UCSD-AML1 (cell line): ENCODE measurements at regions not wholly inside any gene's neighbourhood (a gene's known extent, or its start where the extent isn't known, plus 50 kb on each side); places are given as distances from the start of the nearest gene placed in this dataset.

ENCODE experiments used
- DNase-seq: peaks from one replicate; lab custom pipeline; 2025; ENCODE audit not compliant: unreplicated experiment; lab: John Stamatoyannopoulos, UW

DNA sequence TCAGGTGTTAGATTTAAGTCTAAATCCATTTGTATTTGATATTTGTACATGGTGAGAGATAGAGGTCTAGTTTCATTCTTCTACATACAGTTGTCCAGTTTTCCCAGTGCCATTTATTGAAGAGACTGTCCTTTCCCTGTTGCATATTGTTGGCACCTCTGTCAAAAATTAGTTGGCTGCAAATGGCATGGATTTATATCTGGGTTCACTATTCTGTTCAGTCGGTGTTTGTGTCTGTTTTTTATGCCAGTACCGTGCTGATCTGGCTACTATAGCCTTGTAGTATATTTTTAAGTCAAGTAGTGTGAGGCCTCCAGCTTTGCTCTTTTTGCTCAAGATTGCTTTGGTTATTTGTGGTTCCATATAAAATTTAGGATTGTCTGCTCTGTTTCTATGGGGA is 176.2 kb upstream of the DMRT1 start:
- DNase-seq = no peak

DNA sequence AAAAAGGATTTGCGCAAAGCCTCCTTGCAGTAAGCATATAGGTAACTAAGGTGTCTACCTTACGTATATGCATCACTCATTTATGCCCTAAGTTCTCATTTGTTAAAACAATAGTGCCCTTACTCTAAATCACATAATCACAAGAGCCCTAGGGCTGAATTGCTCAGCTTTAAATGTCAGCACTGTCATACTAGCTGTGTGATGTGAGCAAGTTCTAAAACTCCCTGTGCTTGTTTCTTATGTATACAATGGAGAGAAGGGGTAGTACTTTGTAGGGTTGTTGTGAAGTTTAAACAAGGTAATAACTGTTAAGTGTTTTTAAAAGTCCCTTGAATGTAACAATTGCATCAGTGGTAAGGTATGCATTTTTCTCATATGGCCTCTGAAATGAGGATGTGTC is 169.5 kb upstream of the DMRT1 start:
- DNase-seq = no peak

GRCh38 chr9:672851-673250 is 168.6 kb upstream of the DMRT1 start:
- DNase-seq = no peak

DNA sequence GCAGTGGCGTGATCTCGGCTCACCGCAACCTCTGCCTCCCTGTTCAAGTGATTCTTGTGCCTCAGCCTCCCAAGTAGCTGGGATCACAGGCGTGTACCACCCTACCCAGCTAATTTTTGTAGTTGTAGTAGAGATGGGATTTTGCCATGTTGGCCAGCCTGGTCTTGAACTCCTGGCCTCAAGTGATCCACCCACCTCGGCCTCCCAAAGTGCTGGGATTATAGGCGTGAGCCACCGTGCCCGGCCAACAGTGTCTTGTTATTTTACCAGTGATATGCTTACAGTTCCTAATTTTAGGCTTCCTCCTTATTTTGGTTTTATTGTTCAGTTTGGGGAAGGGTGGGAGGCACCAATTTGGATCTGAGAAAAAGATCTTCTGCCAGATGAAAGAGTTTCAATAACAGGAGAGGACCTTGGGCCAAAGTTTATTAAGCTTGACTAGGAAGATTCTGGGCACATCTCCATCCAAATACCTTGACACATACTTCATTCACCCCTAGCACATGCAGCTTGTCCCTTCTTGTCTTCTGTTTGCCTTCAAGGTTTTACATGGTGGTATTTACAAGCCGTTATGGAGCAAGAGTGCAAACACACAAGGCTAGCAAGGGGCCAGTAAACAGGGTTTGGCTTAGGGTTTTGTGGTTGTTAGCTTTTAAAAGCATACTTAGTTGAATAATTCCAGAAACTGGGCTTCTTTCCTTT is 168.1 kb upstream of the DMRT1 start:
- DNase-seq = no peak

GRCh38 chr9:673966-674526 is 167.5 kb upstream of the DMRT1 start:
- no peak for DNase-seq

GRCh38 chr9:675697-676370 is 165.7 kb upstream of the DMRT1 start:
- no peak for DNase-seq

GRCh38 chr9:676780-677438 is 164.6 kb upstream of the DMRT1 start:
- no peak for DNase-seq

DNA sequence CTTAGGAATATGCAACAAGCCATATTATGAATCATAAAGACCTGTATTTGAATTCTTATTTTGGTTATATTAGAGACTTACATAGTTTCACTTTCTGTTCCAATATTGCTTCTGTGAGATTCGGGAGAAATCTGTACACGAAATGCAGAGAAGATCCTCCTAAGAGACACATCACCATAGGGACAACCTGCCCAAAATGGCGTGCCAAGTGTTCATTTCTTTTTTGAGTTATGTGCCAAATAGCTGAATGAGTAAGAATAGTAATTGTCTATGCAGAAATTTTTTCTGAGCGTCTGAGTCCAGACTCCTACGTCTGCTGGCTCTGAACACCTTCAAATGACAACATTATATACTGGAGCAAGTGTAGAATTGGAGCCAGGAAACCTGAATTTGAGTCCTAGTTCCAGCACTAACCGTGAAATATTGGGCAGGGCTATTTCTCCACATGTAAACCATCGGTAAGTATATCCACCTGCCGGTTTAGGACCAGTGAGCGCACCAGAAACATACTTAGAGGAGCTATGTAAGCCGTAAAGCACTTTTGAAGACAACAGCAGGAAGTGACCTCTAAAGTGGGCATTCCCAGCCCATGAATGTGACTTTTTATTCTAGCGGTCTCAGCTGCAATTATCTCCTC is 163.9 kb upstream of the DMRT1 start:
- DNase-seq = no peak

GRCh38 chr9:678897-679296 is 162.6 kb upstream of the DMRT1 start:
- no peak for DNase-seq

DNA sequence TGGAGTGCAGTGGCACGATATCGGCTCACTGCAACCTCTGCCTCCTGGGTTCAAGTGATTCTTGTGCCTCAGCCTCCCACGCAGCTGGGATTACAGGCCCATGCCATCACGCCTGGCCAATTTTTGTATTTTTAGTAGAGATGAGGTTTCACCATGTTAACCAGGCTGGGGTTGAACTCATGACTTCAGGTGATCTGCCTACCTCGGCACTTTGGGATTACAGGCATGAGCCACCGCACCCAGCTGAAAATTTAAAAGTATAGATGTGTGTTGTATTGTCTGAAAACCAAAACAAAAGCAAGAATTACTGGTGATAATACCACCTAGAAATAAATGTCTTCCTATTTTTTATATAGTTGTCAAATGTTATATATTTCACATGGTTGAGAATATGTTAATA is 162.0 kb upstream of the DMRT1 start:
- no peak for DNase-seq

DNA sequence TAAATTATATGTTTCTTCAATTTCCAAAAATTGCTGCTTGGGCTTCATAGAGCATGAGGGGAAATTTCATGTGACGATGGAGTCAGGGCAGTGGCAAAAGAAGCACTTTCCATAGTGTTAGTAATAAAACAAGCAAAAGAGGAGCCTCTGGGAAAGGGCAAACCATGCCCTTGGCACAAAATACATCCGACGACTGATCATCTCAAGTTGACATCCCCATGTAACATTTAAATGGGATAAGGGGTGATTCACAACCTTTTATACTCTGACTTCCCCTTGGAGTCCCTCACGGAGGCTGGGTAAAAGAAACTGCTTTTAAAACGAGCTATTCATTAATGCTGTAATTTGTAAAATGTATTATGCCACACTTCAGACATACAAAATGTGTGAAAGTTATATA is 161.4 kb upstream of the DMRT1 start:
- DNase-seq = no peak

DNA sequence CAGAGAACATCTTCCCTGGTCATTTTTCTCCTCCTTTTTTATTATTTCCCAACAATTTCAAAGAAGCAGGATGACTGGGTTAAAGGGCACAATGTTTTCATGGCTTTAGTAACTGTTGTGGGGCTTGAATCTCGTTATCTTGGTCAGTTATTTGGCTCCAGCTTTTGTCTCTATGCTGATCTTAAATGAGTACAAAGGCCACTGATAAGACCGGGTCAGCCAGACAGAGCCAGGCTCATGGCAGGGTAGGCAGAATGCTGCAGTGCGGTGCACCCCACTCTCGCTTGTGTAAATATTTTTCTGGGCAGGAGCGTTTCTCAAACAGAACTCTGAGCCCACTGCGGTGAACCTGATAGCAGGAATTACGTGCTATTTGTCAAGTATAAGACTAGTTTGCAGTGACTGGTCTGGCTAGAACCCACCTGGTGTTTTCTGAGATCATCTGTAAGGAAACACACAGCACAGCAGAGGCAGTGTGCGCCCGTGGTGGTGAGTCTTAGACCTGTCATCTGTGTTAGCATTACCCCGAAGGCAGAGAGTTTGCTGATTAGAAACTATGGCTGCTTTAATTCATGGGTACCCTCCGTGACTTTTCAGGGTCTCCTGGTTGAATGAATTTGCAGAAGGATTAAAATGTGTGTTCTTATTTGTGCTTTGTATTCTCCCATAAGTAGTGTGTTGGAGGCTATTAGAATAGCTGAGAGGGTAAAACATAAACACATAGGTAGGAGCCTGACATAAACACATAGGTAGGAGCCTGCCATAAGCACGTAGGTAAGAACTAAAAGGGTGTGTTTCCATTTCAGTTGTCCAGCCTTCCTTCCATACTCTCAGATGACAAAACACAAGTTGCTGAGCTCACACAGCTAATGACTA is 158.6 kb upstream of the DMRT1 start:
- no peak for DNase-seq

DNA sequence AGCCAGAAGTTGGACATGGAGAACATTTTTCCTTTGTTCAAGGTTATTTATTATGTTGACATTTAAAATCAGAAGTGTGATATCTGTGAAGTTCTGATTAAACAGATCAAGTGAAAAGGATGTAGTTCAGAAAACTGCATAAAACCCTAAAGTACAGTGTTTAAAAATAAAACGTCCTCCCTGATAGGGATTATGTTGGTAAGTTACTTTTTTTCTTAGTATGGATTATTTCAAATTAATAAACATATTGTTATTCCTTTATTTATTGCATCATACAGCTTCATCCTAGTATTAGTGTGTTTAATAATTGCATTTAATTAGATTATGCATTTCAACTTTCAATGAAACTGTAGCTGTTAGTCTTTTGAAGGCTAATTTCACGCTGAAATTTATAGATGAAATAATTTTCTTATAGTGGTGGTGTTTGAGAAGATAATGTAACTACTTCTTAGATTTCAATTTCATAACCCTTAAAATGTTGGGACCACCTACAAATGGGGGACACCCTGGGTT is 157.9 kb upstream of the DMRT1 start:
- DNase-seq = no peak

DNA sequence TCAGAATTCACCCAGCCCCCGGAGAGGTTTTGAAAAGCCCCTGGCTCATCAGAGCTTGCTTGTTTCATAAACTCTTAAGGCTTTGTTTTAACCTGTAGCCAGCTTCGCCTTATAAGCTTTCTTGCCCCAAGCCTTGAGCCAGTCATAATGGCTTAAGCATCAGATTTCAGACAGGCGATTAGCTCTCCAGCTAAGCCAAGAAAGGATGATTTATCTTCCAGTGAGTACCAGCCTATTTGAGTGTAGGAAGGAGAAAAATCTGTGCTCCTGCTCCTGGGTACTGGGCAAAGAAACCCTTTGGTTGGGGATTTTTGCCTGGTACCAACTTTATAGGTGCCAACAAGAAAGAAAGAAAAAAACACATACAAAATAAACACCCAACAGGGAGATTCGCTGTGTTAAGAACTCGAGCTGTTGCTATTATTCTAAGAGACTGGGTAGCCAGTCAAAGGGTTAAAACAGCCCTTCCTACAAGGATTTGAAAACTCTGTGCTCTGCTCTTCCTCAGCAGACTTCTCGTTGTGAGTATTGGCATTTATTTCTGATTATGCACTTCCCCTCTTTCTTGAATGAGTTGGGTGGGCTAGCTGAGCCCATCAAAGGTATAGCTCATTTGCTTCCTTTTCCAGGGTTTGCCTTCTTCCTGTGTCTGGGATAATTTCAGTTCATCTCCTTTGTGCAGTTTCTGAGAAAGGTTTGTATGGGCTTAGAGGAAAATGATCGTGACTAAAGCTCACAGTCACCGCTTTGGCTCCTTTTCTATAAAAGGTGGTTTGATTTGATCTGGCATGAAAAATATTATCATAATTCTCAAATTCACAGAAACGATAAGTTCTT is 157.2 kb upstream of the DMRT1 start:
- DNase-seq = no peak

GRCh38 chr9:684941-685340 is 156.6 kb upstream of the DMRT1 start:
- no peak for DNase-seq

GRCh38 chr9:686321-686813 is 155.1 kb upstream of the DMRT1 start:
- no peak for DNase-seq

DNA sequence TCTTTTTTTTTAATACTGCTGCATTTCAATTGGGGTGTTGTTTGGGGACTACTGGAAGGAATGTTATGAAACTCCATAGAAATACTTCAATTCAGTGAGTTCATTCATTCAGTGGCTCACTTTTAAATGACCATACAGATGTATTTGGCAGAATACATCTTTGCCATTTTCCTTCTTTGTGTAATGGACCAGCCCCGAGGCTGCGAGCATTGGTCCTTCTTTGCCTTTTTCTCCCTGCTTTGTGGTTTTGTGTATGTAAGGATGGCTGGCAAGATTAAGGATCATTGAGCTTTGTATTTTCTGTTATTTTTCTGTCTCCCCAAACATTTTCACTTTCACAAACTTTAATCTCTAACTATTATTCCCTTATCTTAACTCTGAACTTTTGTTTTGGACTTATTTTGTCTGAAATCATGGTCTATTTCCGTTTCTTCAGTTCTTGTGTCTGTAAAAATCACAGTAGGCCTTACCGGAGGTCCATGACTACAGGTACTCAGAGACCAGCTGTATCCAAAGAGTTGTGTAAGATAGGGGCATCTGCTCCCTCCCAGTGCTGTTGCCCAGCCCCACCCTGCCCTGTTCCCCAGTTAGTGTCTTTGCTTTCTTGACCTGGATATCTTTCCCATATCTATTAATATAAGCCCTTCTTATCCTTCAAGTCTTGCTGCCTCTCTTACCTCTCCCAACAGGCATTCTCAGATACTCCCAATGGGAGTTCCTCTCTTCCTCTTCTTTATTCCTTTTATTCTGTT is 154.3 kb upstream of the DMRT1 start:
- DNase-seq = no peak

- DNase-seq = no peak
Observed at GRCh38 chr9:687994-688393, 153.5 kb upstream of the DMRT1 start.
